ENCODE measurements at regions not wholly inside any gene's neighbourhood (a gene's known extent, or its start where the extent isn't known, plus 50 kb on each side); places are given as distances from the start of the nearest gene placed in this dataset.

GRCh38 chr11:70575396-70576060 is 177.2 kb downstream of the CTTN start:
- no peaks in the 10 kb centered on the region for H3K9me3 Mint-ChIP-seq
- ChIA-PET POLR2A (no interaction called here), CTCF (no interaction called here)
- DNase-seq = no peak
- no peaks in the 10 kb centered on the region for H3K4me1 Mint-ChIP-seq
- no peaks in the 10 kb centered on the region for H3K36me3 Mint-ChIP-seq (ENCODE audit: low read depth)
- H3K27me3 Mint-ChIP-seq = peaks cover 2% of the 10 kb centered on the region
- H3K4me3 Mint-ChIP-seq = no peak overlapping the region
- H3K27ac Mint-ChIP-seq = no peak overlapping the region

- no peak overlapping the region for H3K4me3 Mint-ChIP-seq
- H3K36me3 Mint-ChIP-seq (ENCODE audit: low read depth) = no peaks in the 10 kb centered on the region
- no peaks in the 10 kb centered on the region for H3K4me1 Mint-ChIP-seq
- POLR2A ChIA-PET = no interaction called here
- H3K27me3 Mint-ChIP-seq = peaks cover 2% of the 10 kb centered on the region
- no peak overlapping the region for H3K27ac Mint-ChIP-seq
- DNase-seq = no peak
- CTCF ChIA-PET = no interaction called here
- H3K9me3 Mint-ChIP-seq = no peaks in the 10 kb centered on the region
These were observed 178.9 kb downstream of the CTTN start for GRCh38 chr11:70577258-70577603.

GRCh38 chr11:70577948-70578347 is 179.6 kb downstream of the CTTN start:
- CTCF ChIA-PET = no interaction called here
- peaks cover 2% of the 10 kb centered on the region for H3K27me3 Mint-ChIP-seq
- H3K4me1 Mint-ChIP-seq = no peaks in the 10 kb centered on the region
- no peaks in the 10 kb centered on the region for H3K36me3 Mint-ChIP-seq (ENCODE audit: low read depth)
- H3K9me3 Mint-ChIP-seq = no peaks in the 10 kb centered on the region
- DNase-seq = no peak
- no peak overlapping the region for H3K4me3 Mint-ChIP-seq
- POLR2A ChIA-PET = no interaction called here
- H3K27ac Mint-ChIP-seq = no peak overlapping the region

GRCh38 chr11:70578371-70578770 is 180.0 kb downstream of the CTTN start:
- Mint-ChIP-seq H3K36me3 (ENCODE audit: low read depth) (no peaks in the 10 kb centered on the region), H3K4me3 (no peak overlapping the region), H3K9me3 (no peaks in the 10 kb centered on the region), H3K27me3 (peaks cover 2% of the 10 kb centered on the region), H3K27ac (no peak overlapping the region), H3K4me1 (no peaks in the 10 kb centered on the region)
- ChIA-PET CTCF (no interaction called here), POLR2A (no interaction called here)
- no peak for DNase-seq

GRCh38 chr11:70578831-70579230 is 180.5 kb downstream of the CTTN start:
- Mint-ChIP-seq H3K4me3 (no peak overlapping the region), H3K36me3 (ENCODE audit: low read depth) (no peaks in the 10 kb centered on the region), H3K9me3 (no peaks in the 10 kb centered on the region), H3K4me1 (no peaks in the 10 kb centered on the region), H3K27me3 (peaks cover 2% of the 10 kb centered on the region), H3K27ac (no peak overlapping the region)
- POLR2A ChIA-PET = no interaction called here
- DNase-seq = no peak
- CTCF ChIA-PET = no interaction called here

GRCh38 chr11:70579316-70579955 is 181.1 kb downstream of the CTTN start:
- DNase-seq = no peak
- H3K9me3 Mint-ChIP-seq = no peaks in the 10 kb centered on the region
- no peaks in the 10 kb centered on the region for H3K4me1 Mint-ChIP-seq
- peaks cover 2% of the 10 kb centered on the region for H3K27me3 Mint-ChIP-seq
- H3K36me3 Mint-ChIP-seq (ENCODE audit: low read depth) = no peaks in the 10 kb centered on the region
- no peak overlapping the region for H3K27ac Mint-ChIP-seq
- CTCF ChIA-PET = no interaction called here
- POLR2A ChIA-PET = no interaction called here
- no peak overlapping the region for H3K4me3 Mint-ChIP-seq

GRCh38 chr11:70580036-70580805 is 181.9 kb downstream of the CTTN start:
- Mint-ChIP-seq H3K36me3 (ENCODE audit: low read depth) (no peaks in the 10 kb centered on the region), H3K27ac (no peak overlapping the region), H3K27me3 (no peaks in the 10 kb centered on the region), H3K4me1 (no peaks in the 10 kb centered on the region), H3K4me3 (no peak overlapping the region), H3K9me3 (no peaks in the 10 kb centered on the region)
- DNase-seq = no peak
- CTCF ChIA-PET = no interaction called here
- POLR2A ChIA-PET = no interaction called here

GRCh38 chr11:70581991-70582885 is 183.9 kb downstream of the CTTN start:
- no peak overlapping the region for H3K27ac Mint-ChIP-seq
- no peak for DNase-seq
- H3K27me3 Mint-ChIP-seq = peaks cover 12% of the 10 kb centered on the region
- ChIA-PET POLR2A (no interaction called here), CTCF (no interaction called here)
- no peaks in the 10 kb centered on the region for H3K4me1 Mint-ChIP-seq
- H3K4me3 Mint-ChIP-seq = no peak overlapping the region
- H3K9me3 Mint-ChIP-seq = no peaks in the 10 kb centered on the region
- H3K36me3 Mint-ChIP-seq (ENCODE audit: low read depth) = no peaks in the 10 kb centered on the region

- Mint-ChIP-seq H3K4me1 (no peaks in the 10 kb centered on the region), H3K27ac (no peak overlapping the region), H3K36me3 (ENCODE audit: low read depth) (no peaks in the 10 kb centered on the region), H3K4me3 (no peak overlapping the region), H3K9me3 (no peaks in the 10 kb centered on the region), H3K27me3 (peaks cover 17% of the 10 kb centered on the region)
- no peak for DNase-seq
- ChIA-PET POLR2A (no interaction called here), CTCF (no interaction called here)
These were observed 184.7 kb downstream of the CTTN start for GRCh38 chr11:70582886-70583641.

- H3K9me3 Mint-ChIP-seq = peaks cover 2% of the 10 kb centered on the region
- H3K27me3 Mint-ChIP-seq = peaks cover 24% of the 10 kb centered on the region
- no peak for DNase-seq
- H3K4me1 Mint-ChIP-seq = no peaks in the 10 kb centered on the region
- POLR2A ChIA-PET = no interaction called here
- CTCF ChIA-PET = no interaction called here
- no peak overlapping the region for H3K4me3 Mint-ChIP-seq
- no peak overlapping the region for H3K27ac Mint-ChIP-seq
- no peaks in the 10 kb centered on the region for H3K36me3 Mint-ChIP-seq (ENCODE audit: low read depth)
These were observed 185.5 kb downstream of the CTTN start for GRCh38 chr11:70583781-70584218.

GRCh38 chr11:70584498-70585235 is 186.3 kb downstream of the CTTN start:
- Mint-ChIP-seq H3K36me3 (ENCODE audit: low read depth) (no peaks in the 10 kb centered on the region), H3K27me3 (peaks cover 30% of the 10 kb centered on the region), H3K27ac (no peak overlapping the region), H3K4me1 (peaks cover 3% of the 10 kb centered on the region), H3K4me3 (no peak overlapping the region), H3K9me3 (peaks cover 4% of the 10 kb centered on the region)
- ChIA-PET CTCF (no interaction called here), POLR2A (no interaction called here)
- DNase-seq = no peak

GRCh38 chr11:70585236-70585545 is 186.9 kb downstream of the CTTN start:
- ChIA-PET CTCF (no interaction called here), POLR2A (no interaction called here)
- Mint-ChIP-seq H3K4me3 (no peak overlapping the region), H3K9me3 (peaks cover 4% of the 10 kb centered on the region), H3K36me3 (ENCODE audit: low read depth) (no peaks in the 10 kb centered on the region), H3K27ac (no peak overlapping the region), H3K27me3 (peaks cover 30% of the 10 kb centered on the region), H3K4me1 (peaks cover 7% of the 10 kb centered on the region)
- DNase-seq = no peak
